ENCODE measurements at regions not wholly inside any gene's neighbourhood (a gene's known extent, or its start where the extent isn't known, plus 50 kb on each side); places are given as distances from the start of the nearest gene placed in this dataset.
"Not testable (repeated sequence)": the region's sequence is repeated elsewhere in the genome, so short reads cannot be mapped to it uniquely, and the experiment has no call there.

DNA sequence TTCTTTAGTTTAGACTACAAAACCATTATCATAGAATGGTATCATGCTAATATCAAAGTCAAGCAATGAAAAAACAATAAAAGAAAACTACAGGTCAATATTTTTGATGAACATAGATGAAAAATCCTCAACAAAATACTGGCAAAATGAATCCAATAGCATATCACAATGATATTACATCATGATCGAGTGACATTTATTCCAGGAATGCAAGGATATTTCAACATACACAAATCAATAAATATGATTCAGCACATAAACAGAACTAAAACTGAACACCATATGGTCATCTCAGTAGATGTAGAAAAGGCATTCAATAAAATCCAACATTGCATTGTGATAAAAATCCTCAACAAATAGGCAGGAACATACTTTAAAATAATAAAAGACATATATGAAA, 1657.7 kb downstream of the KCNT2 start:
- no peak for DNase-seq (ENCODE audit: low spot score)
- FAIRE-seq = no peak

DNA sequence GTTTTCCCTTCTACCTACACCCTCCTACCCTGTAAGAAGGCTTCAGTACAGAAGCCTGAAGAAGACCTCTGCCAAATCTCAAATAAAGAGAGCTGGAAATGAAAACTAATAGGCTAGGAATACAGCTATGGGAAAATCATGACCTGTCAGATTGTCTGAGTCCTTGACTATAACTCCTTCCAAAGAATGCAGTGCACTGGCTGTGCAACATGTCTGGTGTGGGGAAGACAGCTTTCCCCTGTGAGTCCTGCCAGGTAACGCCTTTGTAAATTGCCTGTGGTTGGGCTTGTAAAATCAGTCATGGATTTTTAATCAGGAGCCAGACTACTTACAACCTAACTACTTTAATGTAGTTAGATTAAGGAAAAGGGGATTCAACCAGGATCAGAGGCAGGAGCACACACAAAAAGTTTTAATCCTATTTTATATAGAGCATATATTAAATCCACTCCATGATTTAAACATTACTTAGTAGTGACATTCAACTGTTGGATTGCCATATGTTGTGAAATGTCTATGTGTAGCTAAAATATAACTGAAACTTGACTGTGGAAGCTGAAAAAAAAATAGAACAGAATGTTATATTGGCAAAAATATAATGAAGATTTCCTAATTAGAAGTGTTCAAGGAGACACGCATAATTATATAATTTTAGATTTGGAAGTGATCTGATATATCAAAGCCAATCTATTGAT, 1667.8 kb downstream of the KCNT2 start:
- FAIRE-seq (no peak), DNase-seq (ENCODE audit: low spot score) (no peak)

DNA sequence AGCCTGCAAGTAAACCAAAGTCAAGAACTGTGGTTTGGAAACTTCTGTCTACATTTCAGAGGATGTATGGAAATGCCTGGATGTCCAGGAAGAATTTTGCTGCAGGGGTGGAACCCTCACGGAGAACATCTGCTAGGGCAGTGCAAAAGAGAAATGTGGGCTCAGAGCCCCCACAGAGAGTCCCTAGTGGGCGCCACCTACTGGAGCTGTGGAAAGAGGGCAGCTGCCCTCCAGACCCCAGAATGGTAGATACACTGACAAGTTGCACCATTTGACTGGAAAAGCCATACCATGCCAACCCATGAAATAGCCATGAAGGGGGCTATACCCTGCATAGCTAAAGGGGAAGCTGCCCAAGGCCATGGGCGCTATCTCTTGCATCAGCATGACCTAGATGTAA, 1672.4 kb downstream of the KCNT2 start:
- DNase-seq (ENCODE audit: low spot score) (no peak), FAIRE-seq (no peak)

DNA sequence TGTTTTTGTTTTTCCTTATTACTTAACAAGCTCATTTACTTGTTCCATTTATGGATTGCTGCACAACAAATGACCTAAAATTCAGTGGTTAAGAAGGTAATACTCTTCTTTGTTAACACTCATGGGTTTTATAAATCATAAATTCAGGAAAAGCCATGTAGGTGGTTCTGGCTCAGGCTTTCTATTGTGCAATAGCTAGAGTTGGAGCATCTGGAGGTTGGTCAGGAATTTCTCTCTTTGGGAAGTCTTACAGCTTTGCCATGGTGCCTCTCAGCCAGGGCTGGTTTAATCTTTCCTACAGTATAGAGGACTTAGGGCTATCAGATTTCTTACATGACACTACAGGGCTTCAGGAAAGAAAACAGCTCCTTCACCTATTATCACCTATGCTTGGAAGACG, 1677.1 kb downstream of the KCNT2 start:
- no peak for DNase-seq (ENCODE audit: low spot score)
- FAIRE-seq = no peak

DNA sequence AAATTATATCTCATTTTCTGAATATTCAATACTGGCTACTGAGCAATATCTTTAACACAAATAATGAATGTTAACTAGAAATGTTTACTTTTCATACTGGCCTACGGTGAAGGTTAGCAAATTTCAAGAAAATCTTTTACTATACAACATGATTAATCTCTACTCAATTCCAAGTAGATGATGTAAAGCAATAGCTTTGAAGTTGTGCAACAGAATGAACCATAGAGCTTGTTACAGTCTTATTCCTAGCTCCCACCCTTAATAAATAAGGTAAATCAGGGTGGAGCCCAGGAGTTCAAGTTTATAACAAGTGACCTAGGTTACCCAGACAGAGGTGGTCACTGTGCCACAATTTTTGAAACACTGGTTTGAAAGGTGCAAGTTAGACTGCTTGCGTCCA, 1678.1 kb downstream of the KCNT2 start:
- FAIRE-seq = no peak

DNA sequence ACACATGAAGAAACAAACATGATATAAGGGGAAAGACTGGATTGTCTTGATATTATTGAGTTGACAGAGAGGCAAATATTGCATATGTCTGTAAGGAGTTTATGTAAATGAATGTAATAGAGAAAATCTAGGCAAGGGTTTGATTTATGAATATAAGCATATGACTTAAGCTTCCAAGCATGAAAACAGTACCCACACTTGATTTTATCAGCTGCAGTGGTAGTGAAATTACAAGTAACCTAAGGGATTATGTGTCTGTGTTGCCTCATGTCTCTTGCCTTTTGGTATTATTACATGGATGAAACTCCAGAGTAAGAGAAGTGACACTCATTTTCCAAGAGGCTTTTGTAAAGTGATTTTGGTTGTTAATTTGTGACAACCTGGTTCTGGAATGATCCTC, 1678.9 kb downstream of the KCNT2 start:
- DNase-seq (ENCODE audit: low spot score) (no peak), FAIRE-seq (no peak)

More for the DNA sequence above, 1678.1 kb downstream of the KCNT2 start:
- no peak for DNase-seq (ENCODE audit: low spot score)

DNA sequence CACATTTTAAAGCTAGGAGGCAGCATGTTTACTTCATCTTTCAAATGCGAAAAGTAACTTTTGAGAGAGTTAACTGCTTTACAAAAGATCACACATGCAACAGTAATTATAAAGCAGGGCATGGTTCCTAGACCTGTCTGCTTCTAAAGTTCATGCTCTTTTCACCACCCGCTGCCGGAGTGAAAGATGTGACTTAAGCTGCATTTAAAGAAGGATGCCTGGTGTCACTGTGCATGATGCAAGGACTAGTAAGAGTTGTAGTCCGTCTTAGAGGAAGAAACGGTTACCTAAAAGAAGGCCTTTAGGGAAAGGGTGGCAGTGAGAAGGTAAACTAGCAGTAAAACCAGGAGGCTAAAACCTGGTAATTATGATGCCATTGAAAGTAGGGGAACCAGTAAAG, 1689.1 kb downstream of the KCNT2 start:
- FAIRE-seq (no peak), DNase-seq (ENCODE audit: low spot score) (no peak)

DNA sequence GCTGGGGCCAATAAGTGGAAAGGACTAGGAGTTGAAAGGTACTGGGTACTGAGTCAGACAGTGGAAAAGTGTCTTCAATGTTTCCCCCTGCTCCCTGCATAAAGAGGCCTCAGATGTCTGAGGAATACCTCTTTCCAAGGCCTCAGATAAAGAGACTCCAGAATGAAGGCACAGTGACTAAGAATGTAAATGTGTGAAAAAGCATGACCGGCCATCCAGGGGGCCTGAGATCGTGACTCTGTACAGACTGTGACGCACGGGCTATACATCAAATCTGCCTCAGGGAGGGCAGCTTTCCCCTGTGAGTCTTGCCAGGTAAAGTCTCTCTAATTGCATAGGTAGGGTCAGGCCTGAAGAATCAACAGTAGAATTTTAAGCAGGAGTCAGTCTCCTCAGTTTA, 1690.5 kb downstream of the KCNT2 start:
- no peak for DNase-seq (ENCODE audit: low spot score)
- no peak for FAIRE-seq

DNA sequence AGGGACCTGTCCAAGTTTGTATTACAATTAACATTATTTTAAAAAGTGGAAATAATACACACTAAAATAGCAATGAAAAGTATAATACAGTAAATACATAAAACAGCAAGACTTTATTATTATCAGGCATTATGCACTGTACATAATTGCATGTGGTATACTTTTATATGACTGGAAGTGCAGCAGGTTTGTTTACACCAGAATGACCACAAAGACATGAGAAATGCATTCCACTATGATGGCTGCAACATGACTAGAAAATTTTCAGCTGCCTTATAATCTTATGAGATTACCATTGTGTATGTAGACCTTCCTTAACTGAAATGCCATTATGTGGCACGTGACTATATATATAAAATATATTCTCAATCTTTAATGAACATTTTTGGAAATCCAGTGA, 1699.6 kb downstream of the KCNT2 start:
- FAIRE-seq = no peak
- DNase-seq (ENCODE audit: low spot score) = no peak

DNA sequence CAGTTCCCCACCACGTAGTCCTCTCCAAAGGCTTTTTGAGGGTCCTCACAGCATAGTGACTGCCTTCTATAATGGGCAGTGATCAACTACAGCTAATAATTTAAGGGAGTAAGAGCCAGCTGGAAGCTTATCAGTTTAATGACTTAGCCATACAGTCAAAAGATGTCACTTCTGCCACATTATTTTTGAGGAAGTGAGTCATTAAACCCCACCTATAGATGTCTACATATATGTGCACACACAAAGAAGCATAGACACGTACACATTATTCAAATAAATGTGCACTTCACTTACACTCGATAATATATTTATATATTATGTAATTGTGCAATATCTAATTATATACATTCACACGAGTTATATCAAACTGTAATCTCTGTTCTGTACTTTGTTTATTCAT, 1704.7 kb downstream of the KCNT2 start:
- no peak for DNase-seq (ENCODE audit: low spot score)
- no peak for FAIRE-seq

DNA sequence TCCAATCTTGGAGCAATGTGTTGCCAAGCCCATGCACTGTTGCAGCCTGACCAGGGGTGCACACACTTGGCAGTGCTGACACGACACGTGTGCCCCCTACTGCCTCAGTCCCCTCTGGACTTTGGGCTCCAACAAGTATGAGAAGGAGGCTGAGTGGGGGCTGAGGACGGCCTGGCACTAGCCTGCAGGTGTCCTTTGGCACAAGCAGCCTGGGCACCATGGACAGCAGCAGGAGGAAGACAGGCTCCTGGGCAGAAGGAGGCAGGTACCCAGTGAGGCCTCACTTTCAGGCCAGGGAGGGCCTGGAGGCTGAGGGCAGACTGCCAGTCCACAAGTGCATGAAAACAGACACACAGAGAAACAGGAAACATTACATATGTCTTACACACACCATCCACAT, 1702.9 kb upstream of the B3GALT2 start:
- no peak for DNase-seq (ENCODE audit: low spot score)

DNA sequence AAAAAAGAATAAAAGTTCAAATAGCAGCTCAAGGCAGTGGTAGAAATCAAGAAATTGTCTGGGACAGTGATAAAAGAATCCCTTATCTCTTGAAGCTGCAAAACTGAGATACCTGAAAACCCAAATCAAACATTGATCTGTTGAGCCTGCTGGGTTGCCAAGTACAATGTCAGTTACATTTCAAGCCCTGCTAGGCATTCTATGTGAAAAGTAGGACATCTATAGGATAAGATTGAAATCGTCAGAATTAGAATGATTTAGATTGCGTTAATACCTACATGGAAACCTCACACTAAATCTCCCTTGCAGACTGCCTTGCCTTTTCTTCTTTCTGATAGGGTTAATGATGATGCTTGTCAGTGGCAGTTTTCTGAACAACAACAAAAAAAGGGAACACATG, 1684.4 kb upstream of the B3GALT2 start:
- DNase-seq (ENCODE audit: low spot score) = no peak
- no peak for FAIRE-seq

More for the DNA sequence above, 1702.9 kb upstream of the B3GALT2 start:
- no peak for FAIRE-seq

DNA sequence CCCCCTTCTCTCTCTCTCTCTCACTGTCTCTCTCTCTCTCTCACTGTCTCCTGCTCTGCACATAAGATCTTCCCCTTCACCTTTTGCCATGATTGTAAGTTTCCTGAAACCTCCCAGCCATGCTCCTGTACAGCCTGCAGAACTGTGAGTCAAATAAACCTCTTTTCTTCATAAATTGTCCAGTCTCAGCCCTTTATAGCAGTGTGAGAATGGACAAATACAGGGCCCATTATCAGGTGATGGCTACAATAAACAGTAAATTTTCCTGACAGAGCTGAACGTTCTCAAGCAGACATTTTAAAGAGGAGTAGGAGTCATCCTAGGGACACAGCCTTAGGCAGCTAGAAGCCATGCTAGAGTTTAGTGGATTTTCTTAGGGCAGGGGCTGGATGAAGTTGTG, 1679.7 kb upstream of the B3GALT2 start:
- no peak for DNase-seq (ENCODE audit: low spot score)
- FAIRE-seq = no peak

DNA sequence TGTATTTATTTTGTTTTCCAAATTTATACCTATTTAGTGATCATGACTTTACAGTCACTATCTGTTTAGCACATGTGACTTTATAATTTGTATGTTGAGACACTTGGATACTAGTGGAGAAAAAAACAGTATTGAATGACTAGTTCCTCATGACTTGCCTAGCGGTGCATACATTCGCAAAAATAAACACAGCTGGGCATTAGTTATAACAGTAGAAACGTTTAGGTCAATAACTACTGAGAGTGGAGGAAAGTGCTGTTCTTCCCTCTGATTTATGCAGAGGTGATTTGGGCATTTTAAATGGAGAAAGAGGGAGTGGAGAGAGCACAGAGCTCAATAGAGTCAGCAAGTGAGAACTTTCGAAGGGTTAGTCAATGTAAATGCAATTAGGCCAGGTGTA, 1679.0 kb upstream of the B3GALT2 start:
- FAIRE-seq (no peak), DNase-seq (ENCODE audit: low spot score) (no peak)

DNA sequence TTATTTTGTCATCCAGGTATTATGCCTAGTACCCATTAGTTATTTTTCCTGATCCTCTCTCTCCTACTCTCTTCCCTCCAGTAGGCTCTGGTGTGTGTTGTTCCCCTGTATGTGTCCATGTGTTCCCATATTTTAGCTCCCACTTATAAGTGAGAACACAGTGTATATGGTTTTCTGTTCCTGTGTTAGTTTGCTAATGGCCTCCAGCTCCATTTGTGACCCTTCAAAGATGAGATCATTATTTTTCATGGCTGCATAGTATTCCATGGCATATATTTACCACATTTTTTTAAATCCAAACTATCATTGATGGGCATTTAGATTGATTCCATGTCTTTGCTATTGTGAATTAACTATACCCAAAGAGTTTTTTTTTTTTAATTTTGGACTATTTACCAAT, 1675.7 kb upstream of the B3GALT2 start:
- FAIRE-seq (no peak), DNase-seq (ENCODE audit: low spot score) (no peak)

DNA sequence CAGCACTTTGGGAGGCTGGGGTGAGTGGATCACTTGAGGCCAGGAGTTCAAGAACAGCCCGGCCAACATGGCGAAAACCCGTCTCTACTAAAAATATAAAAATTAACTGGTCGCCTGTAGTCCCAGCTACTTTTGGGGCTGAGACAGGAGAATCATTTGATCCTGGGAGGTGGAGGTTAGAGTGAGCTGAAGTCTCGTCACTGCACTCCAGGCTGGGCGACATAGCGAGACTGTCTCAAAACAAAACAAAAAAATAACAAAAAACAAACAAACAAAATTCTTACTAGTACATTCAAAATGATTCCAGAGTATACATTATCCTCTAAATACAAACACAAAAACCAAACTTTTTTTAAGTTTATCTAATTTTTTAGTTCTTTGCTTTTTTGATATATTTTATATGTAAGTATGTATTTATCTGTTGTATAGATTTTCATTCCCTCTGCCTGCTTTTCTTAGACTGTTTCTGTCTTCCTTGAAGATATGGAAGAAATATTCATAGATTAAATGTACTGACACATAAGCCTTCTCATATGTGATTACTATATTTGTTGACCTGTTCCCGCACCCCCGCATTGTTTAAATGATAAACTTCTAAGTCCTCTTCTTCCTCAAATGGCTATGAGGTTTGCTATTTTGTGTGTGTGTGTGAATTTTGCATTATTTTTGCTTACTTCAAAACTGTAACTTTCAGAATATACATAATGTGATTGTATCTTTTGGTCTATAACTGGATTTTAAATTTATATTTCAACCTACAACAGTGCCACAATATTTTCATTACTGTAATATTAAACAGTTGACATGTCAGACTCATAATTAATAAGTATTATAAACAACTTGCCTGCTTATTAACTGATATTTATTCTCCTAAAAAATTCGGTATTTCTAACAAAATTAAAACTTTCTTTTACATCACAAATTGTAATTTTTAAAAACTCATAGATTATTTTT, 1674.1 kb upstream of the B3GALT2 start:
- DNase-seq (ENCODE audit: low spot score) (no peak), FAIRE-seq (peak; percentile 27)

DNA sequence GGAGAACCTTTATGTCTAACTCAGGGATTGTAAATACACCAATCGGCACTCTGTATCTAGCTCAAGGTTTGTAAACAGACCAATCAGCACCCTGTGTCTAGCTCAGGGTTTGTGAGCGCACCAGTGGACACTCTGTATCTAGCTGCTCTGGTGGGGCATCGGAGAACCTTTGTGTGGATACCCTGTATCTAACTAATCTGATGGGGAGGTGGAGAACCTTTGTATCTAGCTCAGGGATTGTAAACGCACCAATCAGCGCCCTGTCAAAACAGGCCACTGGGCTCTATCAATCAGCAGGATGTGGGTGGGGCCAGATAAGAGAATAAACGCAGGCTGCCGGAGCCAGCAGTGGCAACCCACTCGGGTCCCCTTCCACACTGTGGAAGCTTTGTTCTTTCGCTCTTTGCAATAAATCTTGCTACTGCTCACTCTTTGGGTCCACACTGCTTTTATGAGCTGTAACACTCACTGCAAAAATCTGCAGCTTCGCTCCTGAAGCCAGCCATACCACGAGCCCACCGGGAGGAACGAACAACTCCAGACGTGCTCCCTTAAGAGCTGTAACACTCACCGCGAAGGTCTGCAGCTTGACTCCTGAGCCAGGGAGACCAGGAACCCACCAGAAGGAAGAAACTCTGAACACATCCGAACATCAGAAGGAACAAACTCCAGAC, 1673.2 kb upstream of the B3GALT2 start:
- FAIRE-seq; DNase-seq (ENCODE audit: low spot score): not testable (repeated sequence)

DNA sequence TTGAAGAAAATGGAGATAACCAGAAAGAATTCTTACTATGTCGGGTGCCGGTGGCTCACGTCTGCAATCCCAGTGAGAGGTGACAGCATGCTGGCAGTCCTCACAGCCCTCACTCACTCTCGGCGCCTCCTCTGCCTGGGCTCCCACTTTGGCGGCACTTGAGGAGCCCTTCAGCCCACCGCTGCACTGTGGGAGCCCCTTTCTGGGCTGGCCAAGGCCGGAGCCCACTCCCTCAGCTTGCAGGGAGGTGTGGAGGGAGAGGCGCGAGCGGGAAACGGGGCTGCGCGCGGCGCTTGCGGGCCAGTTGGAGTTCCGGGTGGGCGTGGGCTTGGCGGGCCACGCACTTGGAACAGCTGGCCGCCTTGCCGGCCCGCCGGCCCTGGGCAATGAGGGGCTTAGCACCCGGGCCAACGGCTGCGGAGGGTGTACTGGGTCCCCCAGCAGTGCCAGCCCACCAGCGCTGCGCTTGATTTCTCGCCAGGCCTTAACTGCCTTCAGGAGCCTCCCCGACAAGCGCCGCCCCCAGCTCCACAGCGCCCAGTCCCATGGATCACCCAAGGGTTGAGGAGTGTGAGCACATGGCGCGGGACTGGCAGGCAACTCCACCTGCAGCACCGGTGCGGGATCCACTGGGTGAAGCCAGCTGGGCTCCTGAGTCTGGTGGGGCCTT, 1672.5 kb upstream of the B3GALT2 start:
- not testable (repeated sequence) for FAIRE-seq; DNase-seq (ENCODE audit: low spot score)

DNA sequence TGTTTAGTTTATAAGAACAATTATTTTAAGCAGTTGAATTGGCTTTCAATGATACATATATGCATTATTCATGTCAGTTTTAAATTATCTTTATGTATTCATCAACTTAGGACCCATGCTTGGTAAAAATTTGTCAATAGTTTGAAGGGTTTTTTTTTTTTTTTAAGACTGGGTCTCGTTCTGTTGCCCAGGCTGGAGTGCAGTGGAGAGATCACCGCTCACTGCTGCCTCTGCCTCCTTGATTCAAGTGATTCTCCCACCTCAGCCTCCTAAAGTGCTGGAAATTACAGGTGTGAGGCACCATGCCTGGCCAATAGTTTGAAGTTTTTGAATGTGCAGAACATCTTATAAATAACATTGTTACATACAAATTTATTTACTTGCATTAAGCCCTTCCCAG, 1671.0 kb upstream of the B3GALT2 start:
- DNase-seq (ENCODE audit: low spot score) (no peak), FAIRE-seq (no peak)

DNA sequence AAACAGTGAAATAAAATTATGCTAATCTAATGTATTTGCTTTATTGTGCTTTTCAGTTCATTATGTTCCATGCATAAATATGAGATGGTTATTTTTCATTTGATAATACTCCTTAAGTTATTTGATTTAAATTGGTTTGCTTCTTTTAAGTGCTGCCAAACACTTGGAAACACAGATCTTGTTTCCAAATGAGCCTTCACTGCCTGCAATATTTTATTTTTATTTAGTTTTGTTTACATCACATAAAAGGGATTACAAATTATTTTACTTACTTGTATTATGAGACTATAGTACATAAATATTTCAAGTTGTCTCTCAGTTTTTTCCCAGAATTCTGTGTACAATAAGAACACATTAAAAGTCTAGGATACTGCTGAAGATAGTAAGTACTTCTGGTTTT, 1662.4 kb upstream of the B3GALT2 start:
- DNase-seq (ENCODE audit: low spot score) = no peak
- FAIRE-seq = no peak

DNA sequence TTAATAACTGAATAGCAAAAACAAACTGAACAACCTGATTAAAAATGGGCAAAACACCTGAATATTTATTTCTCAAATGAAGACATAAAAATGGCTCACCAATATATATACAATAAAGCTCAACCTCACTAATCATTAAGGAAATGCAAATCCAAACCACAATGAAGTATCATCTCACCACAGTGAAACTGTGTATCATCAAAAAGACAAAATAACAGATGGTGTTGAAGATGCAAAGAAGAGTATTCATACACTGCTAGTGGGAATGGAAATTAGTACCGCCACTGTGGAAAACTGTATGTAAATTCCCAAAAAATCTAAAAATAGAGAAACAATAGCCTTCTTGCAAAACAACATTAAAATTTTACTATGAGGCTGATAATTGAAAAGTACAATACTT, 1660.1 kb upstream of the B3GALT2 start:
- DNase-seq (ENCODE audit: low spot score) (no peak), FAIRE-seq (no peak)

DNA sequence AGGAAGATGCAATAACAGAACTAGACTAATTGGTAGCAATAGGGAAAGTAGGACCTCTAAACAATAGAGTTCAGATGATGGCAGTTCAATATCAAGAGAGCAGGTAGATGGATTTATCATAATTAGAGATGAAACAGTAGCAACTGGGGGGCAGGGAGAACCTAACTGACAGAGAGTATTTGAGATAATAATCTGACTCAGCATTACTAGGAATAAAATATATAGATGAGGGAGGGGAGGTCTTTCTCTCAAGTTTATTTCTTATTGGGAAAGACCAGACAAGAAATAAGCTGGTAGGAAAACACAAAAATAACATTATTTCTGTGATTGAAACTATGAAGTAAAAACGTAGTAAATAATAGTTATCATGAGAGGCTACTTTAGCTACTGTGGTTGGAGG, 1656.7 kb upstream of the B3GALT2 start:
- FAIRE-seq (no peak), DNase-seq (ENCODE audit: low spot score) (no peak)

Measured in RCC 7860 (cell line).